ENCODE measurements at regions not wholly inside any gene's neighbourhood (a gene's known extent, or its start where the extent isn't known, plus 50 kb on each side); places are given as distances from the start of the nearest gene placed in this dataset.

DNA sequence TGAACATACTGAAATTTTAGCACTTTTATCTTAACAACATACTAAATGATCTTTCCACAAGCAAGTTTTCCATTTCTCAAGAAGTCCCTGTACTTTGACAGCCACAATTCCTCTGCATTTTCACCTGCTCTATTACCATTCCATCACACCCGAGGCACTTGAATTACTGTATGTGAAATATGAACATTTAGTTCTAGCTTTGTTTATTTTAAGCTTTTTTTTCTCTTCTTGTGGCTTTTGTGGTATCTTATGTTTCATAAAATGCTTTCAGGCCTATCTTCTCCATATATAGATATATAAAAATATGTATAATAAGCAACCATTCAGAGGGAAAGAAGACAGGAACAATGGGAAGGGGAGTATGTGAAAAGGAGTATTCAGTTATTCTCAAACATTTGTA, 693.9 kb downstream of the SATB2 start:
- TF ChIP-seq, protein P1, sequence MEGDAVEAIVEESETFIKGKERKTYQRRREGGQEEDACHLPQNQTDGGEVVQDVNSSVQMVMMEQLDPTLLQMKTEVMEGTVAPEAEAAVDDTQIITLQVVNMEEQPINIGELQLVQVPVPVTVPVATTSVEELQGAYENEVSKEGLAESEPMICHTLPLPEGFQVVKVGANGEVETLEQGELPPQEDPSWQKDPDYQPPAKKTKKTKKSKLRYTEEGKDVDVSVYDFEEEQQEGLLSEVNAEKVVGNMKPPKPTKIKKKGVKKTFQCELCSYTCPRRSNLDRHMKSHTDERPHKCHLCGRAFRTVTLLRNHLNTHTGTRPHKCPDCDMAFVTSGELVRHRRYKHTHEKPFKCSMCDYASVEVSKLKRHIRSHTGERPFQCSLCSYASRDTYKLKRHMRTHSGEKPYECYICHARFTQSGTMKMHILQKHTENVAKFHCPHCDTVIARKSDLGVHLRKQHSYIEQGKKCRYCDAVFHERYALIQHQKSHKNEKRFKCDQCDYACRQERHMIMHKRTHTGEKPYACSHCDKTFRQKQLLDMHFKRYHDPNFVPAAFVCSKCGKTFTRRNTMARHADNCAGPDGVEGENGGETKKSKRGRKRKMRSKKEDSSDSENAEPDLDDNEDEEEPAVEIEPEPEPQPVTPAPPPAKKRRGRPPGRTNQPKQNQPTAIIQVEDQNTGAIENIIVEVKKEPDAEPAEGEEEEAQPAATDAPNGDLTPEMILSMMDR (IDR thresholded peaks at IDR 0.05; ENCODE audit: low read depth, low read length) = no peak
- TF ChIP-seq EZH2phosphoT487 (IDR thresholded peaks at IDR 0.05; ENCODE audit: low read depth) = no peak

All from OCI-LY3 (cell line).